HPDE6-E6E7 (cell line): ENCODE measurements at regions not wholly inside any gene's neighbourhood (a gene's known extent, or its start where the extent isn't known, plus 50 kb on each side); places are given as distances from the start of the nearest gene placed in this dataset.
"Not testable (repeated sequence)": the region's sequence is repeated elsewhere in the genome, so short reads cannot be mapped to it uniquely, and the experiment has no call there.

Experiments
- DNase-seq: peaks from one replicate; pipeline ENCODE4 v3.0.0; 2011; ENCODE audit warnings: missing footprints; ENCODE audit errors: extremely low spot score

DNA sequence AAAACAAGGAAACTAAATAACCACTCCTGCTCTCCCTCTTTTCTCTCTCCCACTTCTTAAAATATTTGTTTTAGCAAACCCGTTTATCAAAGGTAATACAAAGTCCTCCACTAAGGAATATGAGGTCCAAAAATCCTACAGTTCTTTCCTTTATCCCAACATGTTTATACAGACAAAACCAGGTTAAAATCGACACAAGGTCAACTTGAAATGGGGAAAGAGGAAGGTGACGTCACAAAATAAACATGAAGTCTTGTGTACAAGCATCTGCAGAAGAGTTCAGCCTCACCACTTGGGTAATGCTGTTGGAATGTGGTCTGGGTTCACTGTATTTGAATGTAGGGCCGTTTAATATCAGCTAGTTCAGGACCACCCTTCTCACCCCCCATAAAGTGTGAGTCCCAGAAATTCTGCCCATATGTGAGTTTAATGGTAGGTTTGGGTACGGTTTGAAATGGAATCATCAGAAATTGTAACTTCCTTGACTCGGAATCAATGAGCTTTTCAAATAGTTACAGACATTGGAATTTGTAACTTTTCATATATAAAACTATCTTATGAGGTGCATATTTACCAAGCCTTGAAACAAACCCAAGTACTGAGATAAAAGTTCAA is 120.0 kb upstream of the SLC38A2 start:
- peak; percentile 70 for DNase-seq

- DNase-seq = no peak
These were observed 119.0 kb upstream of the SLC38A2 start for GRCh38 chr12:46491548-46491947.

DNA sequence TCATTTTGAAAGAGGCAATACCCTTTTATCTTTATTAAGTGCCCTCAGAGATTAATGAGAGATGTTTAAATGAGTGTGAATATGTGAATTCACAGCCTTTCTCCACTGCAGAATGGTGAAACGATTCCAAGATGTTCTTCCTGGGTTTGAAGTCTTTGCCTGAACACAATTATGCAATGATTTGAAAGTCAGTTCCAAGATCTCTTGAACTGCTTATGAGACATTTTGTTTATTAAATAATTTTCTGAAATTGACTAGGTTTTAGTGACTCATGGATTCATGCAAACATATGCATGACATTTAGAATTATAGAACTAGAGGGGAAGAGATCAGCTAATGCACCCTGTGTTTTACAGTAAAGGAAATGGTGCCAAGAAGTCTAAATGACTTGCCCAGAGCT is 118.1 kb upstream of the SLC38A2 start:
- DNase-seq = no peak

DNA sequence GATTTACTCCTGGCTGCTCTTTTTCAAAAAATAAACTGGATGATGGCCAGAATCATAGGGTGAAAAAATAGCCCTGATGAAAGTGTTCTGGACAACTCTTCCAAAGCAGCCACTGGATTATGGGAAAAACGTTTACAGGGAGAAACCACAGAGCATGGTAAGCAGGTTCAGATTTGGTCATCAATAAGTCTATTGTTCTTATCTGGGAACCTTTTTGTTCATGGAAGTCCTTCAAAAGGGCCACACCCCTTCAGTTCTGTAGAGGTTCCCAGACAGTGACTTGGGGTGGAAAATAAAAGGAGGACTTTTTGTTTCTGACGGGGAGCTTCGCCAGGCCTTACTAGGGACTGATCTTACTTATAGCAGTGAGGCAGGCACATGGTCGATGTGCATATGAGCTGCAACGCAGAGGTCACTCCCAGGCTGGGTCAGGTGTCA is 117.4 kb upstream of the SLC38A2 start:
- no peak for DNase-seq

DNA sequence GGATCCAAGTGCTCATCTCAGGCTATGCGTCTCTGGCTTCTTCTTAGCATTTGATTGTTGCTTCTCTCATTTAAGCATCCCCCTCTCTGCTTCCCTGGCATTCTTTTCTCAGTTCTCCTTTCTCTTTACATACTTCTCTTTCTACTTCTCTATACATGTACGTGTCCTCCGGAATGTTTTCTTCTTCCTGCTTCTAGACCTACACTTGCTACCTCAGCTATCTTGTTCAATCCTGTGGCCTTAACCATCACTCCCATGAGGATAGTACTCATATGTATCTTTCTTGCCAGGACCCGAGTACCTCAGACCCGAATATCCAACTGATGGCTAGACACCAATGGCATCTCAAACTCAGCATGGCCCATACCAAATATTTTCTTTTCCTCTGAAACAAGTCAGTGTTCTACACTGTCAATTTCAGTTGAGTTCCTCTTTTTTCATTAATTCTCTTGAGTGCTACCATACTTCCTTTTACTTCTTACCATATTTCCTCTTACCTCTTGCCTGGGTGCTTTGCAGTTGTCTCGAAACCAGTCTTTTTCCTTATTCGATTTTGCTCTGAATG is 115.1 kb upstream of the SLC38A2 start:
- no peak for DNase-seq

GRCh38 chr12:46486588-46486987 is 114.0 kb upstream of the SLC38A2 start:
- DNase-seq = no peak

- no peak for DNase-seq
These were observed 113.3 kb upstream of the SLC38A2 start for GRCh38 chr12:46485853-46486252.

GRCh38 chr12:46484396-46485061 is 112.0 kb upstream of the SLC38A2 start:
- DNase-seq = no peak

DNA sequence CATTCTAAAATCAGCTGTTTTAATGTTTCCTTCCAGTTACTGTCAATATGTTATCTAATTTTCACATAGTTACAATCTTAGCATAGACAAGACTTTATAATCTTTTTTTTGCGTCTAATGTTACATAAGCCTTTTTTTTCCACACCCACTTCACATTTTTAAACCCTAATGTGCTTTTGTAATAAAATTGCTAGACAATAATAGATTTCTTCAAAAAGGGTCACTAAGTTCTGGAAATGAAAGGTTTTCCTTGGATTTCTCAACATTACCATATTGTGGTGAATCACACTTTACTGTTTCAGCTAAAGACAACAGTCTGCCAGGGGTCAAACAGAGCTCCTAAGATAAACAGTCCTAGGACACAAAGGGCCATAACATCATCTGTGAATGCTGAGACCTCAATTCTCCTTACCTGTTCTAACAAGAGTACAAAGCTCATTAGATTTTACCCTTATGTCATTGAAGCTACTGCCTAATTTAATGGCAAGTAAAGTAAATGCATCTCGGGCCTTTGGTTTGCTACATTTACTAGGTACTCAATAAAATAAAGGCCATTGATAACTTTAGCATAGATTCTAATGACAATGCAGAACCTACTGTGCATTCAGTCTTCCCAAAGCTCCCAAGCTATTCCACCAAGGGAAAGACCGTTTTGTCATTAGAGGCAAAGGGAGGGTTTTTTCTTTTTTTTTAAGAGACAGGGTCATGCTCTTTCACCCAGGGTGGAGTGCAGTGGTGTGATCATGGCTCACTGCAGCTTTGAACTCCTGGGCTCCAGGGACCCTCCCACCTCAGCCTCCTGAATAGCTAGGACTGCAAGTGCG is 111.2 kb upstream of the SLC38A2 start:
- no peak for DNase-seq

DNA sequence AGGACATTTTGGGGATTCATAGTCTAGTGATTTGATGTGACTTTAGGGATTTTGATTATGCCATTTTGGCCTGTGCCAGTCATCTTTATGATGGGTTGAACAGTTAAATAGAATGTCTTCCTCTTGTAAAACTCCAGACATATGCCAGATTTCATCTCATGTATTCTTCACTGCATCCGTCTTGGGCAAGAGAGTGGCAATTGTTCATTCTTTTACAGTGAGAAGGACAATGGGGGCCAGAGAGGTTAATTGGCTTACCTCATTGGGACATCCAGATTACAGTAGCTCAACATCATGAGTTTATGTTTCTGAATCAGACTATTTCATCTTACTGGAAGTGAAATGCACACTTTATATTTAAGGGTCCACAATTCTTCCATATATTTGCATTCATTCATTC is 108.2 kb upstream of the SLC38A2 start:
- DNase-seq = no peak

- no peak for DNase-seq
These were observed 107.7 kb upstream of the SLC38A2 start for GRCh38 chr12:46480316-46480715.

DNA sequence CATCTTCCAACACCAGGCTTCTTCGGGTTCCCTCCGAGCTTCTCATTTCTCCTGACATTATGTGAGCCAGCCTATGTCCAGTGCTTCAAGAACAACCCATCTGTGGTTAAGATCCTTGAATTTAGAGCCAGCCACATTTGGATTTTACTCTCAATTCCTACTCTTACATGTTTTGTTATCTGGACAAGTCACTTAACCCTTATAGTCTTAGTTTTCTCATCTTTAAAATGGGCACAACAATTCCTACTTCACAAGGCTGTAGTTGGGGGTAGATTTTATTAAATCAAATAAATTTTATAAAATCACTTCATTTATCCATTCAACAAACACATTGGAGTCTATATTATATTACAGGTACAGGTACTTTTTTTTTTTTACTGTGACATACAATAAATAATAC is 105.5 kb upstream of the SLC38A2 start:
- DNase-seq = no peak

DNA sequence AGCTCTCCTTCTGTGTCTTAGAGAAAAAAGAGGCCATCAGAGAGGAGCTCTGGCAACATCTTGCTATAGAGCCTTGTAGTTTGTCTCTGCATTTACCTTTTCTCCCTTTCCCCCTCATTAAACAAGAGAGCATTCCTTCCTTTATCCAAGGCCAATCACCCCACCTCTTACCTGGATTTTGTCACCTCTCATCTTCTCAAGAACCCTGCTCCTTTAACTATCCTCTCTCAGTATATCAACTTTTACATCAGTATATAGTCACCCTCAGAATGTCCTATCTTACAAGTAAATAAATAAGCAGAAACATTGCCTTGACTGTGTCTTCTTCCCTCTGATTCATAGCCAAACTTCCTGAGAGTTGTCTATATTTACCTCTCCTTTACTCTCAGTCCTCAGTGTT is 105.0 kb upstream of the SLC38A2 start:
- no peak for DNase-seq

- no peak for DNase-seq
These were observed 103.5 kb upstream of the SLC38A2 start for GRCh38 chr12:46475972-46476645.

- not testable (repeated sequence) for DNase-seq
These were observed 101.8 kb upstream of the SLC38A2 start for GRCh38 chr12:46474385-46474784.

GRCh38 chr12:46473634-46474329 is 101.2 kb upstream of the SLC38A2 start:
- peak; percentile 69 for DNase-seq

GRCh38 chr12:46472893-46473633 is 100.5 kb upstream of the SLC38A2 start:
- no peak for DNase-seq

GRCh38 chr12:46472144-46472705 is 99.7 kb upstream of the SLC38A2 start:
- no peak for DNase-seq

- no peak for DNase-seq
These were observed 98.8 kb upstream of the SLC38A2 start for GRCh38 chr12:46471404-46471803.

GRCh38 chr12:46470975-46471374 is 98.4 kb upstream of the SLC38A2 start:
- DNase-seq = no peak
